Tibial nerve (tissue), 4 donors: ENCODE measurements at regions not wholly inside any gene's neighbourhood (a gene's known extent, or its start where the extent isn't known, plus 50 kb on each side); places are given as distances from the start of the nearest gene placed in this dataset.
"Not testable (repeated sequence)": the region's sequence is repeated elsewhere in the genome, so short reads cannot be mapped to it uniquely, and the experiment has no call there.

Source experiments
- DNase-seq, 2 donors: peaks; one replicate each; pipeline ENCODE4 v3.0.0-alpha.2; 2019; ENCODE audit warnings: low spot score in 2 of 2
- H3K27ac ChIP-seq, 4 donors: fragments of 200-600 bp; sonication (generic) in 3 of 4; one replicate each; pipeline ENCODE4 v1.5.1; 2017 to 2019; ENCODE audit warnings: mild to moderate bottlenecking in 1 of 4
- H3K27me3 ChIP-seq, 2 donors: fragments of 200-600 bp; sonication (generic) in 1 of 2; one replicate each; pipeline versions ENCODE4 v1.5.1 to v1.6.0; 2017 to 2019
- H3K36me3 ChIP-seq, 3 donors: fragments of 200-600 bp; sonication (generic); one replicate each; pipeline ENCODE4 v1.5.1; 2018 to 2019
- H3K4me1 ChIP-seq, 4 donors: fragments of 200-600 bp; sonication (generic) in 3 of 4; one replicate each; pipeline ENCODE4 v1.5.1; 2017 to 2019
- H3K4me3 ChIP-seq, 4 donors: fragments of 200-600 bp; sonication (generic) in 3 of 4; one replicate each; pipeline ENCODE4 v1.5.1; 2017 to 2019; ENCODE audit warnings: mild to moderate bottlenecking in 1 of 4, moderate library complexity in 1 of 4
- H3K9me3 ChIP-seq, 4 donors: fragments of 200-600 bp; sonication (generic) in 3 of 4; one replicate each; pipeline ENCODE4 v1.5.1; 2017 to 2019
- CTCF ChIP-seq, 5 experiments: fragments of 200-600 bp in 3 of 5; fragments of 450-650 bp in 2 of 5; sonication (generic) in 3 of 5; IDR thresholded peaks; one replicate each; pipeline ENCODE4 v1.5.1; 2016 to 2019; ENCODE audit warnings: antibody characterized with exemption in 5 of 5, mild to moderate bottlenecking in 3 of 5, moderate library complexity in 2 of 5
- EP300 ChIP-seq, 2 donors: sonication (generic); formaldehyde crosslinking; IDR thresholded peaks; one replicate each; pipeline ENCODE4 v1.6.1; 2017; ENCODE audit warnings: antibody characterized with exemption in 2 of 2, mild to moderate bottlenecking in 1 of 2
- POLR2A ChIP-seq, 2 donors: fragments of 450-650 bp; IDR thresholded peaks; one replicate each; pipeline ENCODE4 v1.6.1; 2017; ENCODE audit warnings: antibody characterized with exemption in 2 of 2, mild to moderate bottlenecking in 2 of 2, moderate library complexity in 2 of 2
- WGBS, 2 donors: methylation state at CpG; one replicate each; pipeline ENCODE4 v1.1.5; 2018; 5-methylcytosine and 5-hydroxymethylcytosine counted together

DNA sequence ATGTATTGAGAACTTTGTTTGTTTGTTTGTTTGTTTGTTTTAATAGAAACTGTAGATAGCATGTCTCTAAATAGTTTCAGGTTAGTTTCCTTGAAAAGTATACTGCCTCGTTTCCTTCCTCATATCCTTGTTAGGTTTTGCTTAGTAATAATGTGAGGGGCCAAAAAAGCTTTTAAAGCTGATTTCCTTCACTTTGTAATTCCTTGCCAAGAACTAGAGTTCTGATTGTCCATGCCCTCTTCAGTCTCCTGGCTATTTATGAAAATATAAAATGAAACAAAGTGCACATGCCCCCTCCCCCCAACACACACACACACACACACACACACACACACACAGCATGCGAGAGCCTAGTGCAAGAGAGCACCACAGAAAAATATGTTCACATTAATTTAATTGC lies 115.8 kb downstream of the FZD1 start:
- Histone ChIP-seq H3K9me3 (no peaks in the 10 kb centered on the region), H3K27me3 (no peaks in the 10 kb centered on the region), H3K4me1 (no peaks in the 10 kb centered on the region), H3K27ac (no peak overlapping the region), H3K36me3 (no peaks in the 10 kb centered on the region), H3K4me3 (no peak overlapping the region)
- DNase-seq, result no peak
- 52 to 56% methylated on average over 2 of the region's 2 CpGs for WGBS, 2 donors
- TF ChIP-seq CTCF (IDR thresholded peaks at IDR 0.05) (no peak), POLR2A (IDR thresholded peaks at IDR 0.05) (no peak), EP300 (IDR thresholded peaks at IDR 0.05) (no peak)

GRCh38 chr7:91383053-91383904 lies 119.0 kb downstream of the FZD1 start:
- Histone ChIP-seq H3K9me3 (no peaks in the 10 kb centered on the region), H3K4me1 (no peaks in the 10 kb centered on the region), H3K4me3 (no peak overlapping the region), H3K27ac (no peak overlapping the region), H3K27me3 (no peaks in the 10 kb centered on the region), H3K36me3 (no peaks in the 10 kb centered on the region)
- TF ChIP-seq EP300 (IDR thresholded peaks at IDR 0.05), result no peak
- TF ChIP-seq POLR2A (IDR thresholded peaks at IDR 0.05), result no peak
- no peak for TF ChIP-seq CTCF (IDR thresholded peaks at IDR 0.05)
- 64 to 76% methylated on average over 7 of the region's 7 CpGs for WGBS, 2 donors
- no peak for DNase-seq

GRCh38 chr7:91383905-91384274 lies 119.7 kb downstream of the FZD1 start:
- Histone ChIP-seq H3K4me1 (no peaks in the 10 kb centered on the region), H3K9me3 (no peaks in the 10 kb centered on the region), H3K27me3 (no peaks in the 10 kb centered on the region), H3K27ac (no peak overlapping the region), H3K36me3 (no peaks in the 10 kb centered on the region), H3K4me3 (no peak overlapping the region)
- DNase-seq, result no peak
- no peak for TF ChIP-seq CTCF (IDR thresholded peaks at IDR 0.05)
- TF ChIP-seq POLR2A (IDR thresholded peaks at IDR 0.05), result no peak

GRCh38 chr7:91394757-91395156 lies 130.5 kb downstream of the FZD1 start:
- WGBS, 2 donors, result 92 to 97% methylated on average over 5 to 7 of the region's 7 CpGs

GRCh38 chr7:91395313-91395712 lies 131.1 kb downstream of the FZD1 start:
- not testable (repeated sequence) for DNase-seq, H3K36me3 ChIP-seq, H3K4me1 ChIP-seq, H3K4me3 ChIP-seq, H3K27ac ChIP-seq, H3K9me3 ChIP-seq, H3K27me3 ChIP-seq
- WGBS, 2 donors, result 93 to 94% methylated on average over 10 of the region's 10 CpGs

More at GRCh38 chr7:91394757-91395156, 130.5 kb downstream of the FZD1 start:
- not testable (repeated sequence) for H3K4me1 ChIP-seq, H3K36me3 ChIP-seq, H3K27me3 ChIP-seq, DNase-seq, H3K9me3 ChIP-seq, H3K4me3 ChIP-seq, H3K27ac ChIP-seq

DNA sequence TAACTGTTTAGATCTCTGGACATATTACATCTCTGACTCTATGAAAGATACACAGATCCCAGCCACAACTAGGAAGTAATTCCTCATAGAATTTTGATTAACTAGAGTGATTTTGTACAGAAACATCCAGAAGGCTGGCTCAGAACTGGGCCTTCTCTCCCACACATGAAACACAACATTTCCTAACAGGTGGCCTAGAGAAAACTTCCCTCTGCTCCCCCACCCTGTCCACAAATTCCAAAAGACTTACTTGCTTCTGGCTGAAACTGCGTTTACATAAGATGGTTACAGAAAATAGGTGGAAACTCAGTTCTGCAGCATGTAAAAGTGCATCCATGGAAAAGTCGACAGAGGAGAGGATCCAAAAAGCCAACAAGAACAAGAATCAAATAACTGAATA lies 132.9 kb downstream of the FZD1 start:
- Histone ChIP-seq H3K27me3 (no peaks in the 10 kb centered on the region), H3K9me3 (no peaks in the 10 kb centered on the region), H3K27ac (no peak overlapping the region), H3K36me3 (no peaks in the 10 kb centered on the region), H3K4me3 (no peak overlapping the region), H3K4me1 (no peaks in the 10 kb centered on the region)
- WGBS, 2 donors, result 68 to 69% methylated on average over 2 of the region's 2 CpGs
- DNase-seq, result no peak
- TF ChIP-seq EP300 (IDR thresholded peaks at IDR 0.05) (no peak), CTCF (IDR thresholded peaks at IDR 0.05) (no peak), POLR2A (IDR thresholded peaks at IDR 0.05) (no peak)
